ENCODE measurements at regions not wholly inside any gene's neighbourhood (a gene's known extent, or its start where the extent isn't known, plus 50 kb on each side); places are given as distances from the start of the nearest gene placed in this dataset.
"Not testable (repeated sequence)": the region's sequence is repeated elsewhere in the genome, so short reads cannot be mapped to it uniquely, and the experiment has no call there.

GRCh38 chr4:169846396-169846795 is 88.7 kb upstream of the HPF1 start:
- no peak overlapping the region for H3K9ac ChIP-seq (ENCODE audit: extremely low read depth, low read length, poor library complexity, severe bottlenecking)
- Mint-ChIP-seq H3K27ac (no peak overlapping the region), H3K36me3 (ENCODE audit: low read depth) (no peaks in the 10 kb centered on the region), H3K4me3 (no peak overlapping the region), H3K27me3 (ENCODE audit: insufficient read depth) (peaks cover 2% of the 10 kb centered on the region), H3K4me1 (peaks cover 16% of the 10 kb centered on the region), H3K9me3 (no peaks in the 10 kb centered on the region)
- H3K4me3 ChIP-seq (ENCODE audit: low read length): no peak overlapping the region
- H3K4me1 ChIP-seq (ENCODE audit: control insufficient read depth, insufficient read depth, low read length): peaks cover 3% of the 10 kb centered on the region
- no peak for DNase-seq
- no peaks in the 10 kb centered on the region for H3K36me3 ChIP-seq (ENCODE audit: control insufficient read depth, insufficient read depth, low read length)
- H3K27me3 ChIP-seq (ENCODE audit: control insufficient read depth, insufficient read depth, low read length, poor library complexity, severe bottlenecking): no peaks in the 10 kb centered on the region
- no peak for TF ChIP-seq CTCF (conservative IDR thresholded peaks at IDR 0.05)
- WGBS, 2 experiments (ENCODE audit: insufficient coverage in 1 of 2, insufficient read length in 1 of 2): 80 to 92% methylated on average over 1 to 2 of the region's 2 CpGs
- no peaks in the 10 kb centered on the region for H3K9me3 ChIP-seq (ENCODE audit: control insufficient read depth, low read length)
- H3K27ac ChIP-seq (ENCODE audit: low read depth, low read length): no peak overlapping the region

- H3K27ac ChIP-seq (ENCODE audit: low read depth, low read length): no peak overlapping the region
- no peak for TF ChIP-seq CTCF (conservative IDR thresholded peaks at IDR 0.05)
- Mint-ChIP-seq H3K4me3 (no peak overlapping the region), H3K9me3 (peaks cover 9% of the 10 kb centered on the region), H3K27me3 (ENCODE audit: insufficient read depth) (peaks cover 2% of the 10 kb centered on the region), H3K4me1 (peaks cover 14% of the 10 kb centered on the region), H3K36me3 (ENCODE audit: low read depth) (no peaks in the 10 kb centered on the region), H3K27ac (no peak overlapping the region)
- H3K27me3 ChIP-seq (ENCODE audit: control insufficient read depth, insufficient read depth, low read length, poor library complexity, severe bottlenecking): no peaks in the 10 kb centered on the region
- no peak for DNase-seq
- H3K4me3 ChIP-seq (ENCODE audit: low read length): no peak overlapping the region
- 90 to 100% methylated on average over 1 to 3 of the region's 3 CpGs for WGBS, 2 experiments (ENCODE audit: insufficient coverage in 1 of 2, insufficient read length in 1 of 2)
- H3K4me1 ChIP-seq (ENCODE audit: control insufficient read depth, insufficient read depth, low read length): no peaks in the 10 kb centered on the region
- H3K9me3 ChIP-seq (ENCODE audit: control insufficient read depth, low read length): no peaks in the 10 kb centered on the region
- H3K36me3 ChIP-seq (ENCODE audit: control insufficient read depth, insufficient read depth, low read length): no peaks in the 10 kb centered on the region
- H3K9ac ChIP-seq (ENCODE audit: extremely low read depth, low read length, poor library complexity, severe bottlenecking): no peak overlapping the region
Observed at GRCh38 chr4:169841776-169842175, 84.0 kb upstream of the HPF1 start.

- no peak overlapping the region for H3K4me3 ChIP-seq (ENCODE audit: low read length)
- peak; percentile 49 for DNase-seq
- H3K27ac ChIP-seq (ENCODE audit: low read depth, low read length): no peak overlapping the region
- no peaks in the 10 kb centered on the region for H3K9me3 ChIP-seq (ENCODE audit: control insufficient read depth, low read length)
- 85 to 94% methylated on average over 2 to 3 of the region's 3 CpGs for WGBS, 2 experiments (ENCODE audit: insufficient coverage in 1 of 2, insufficient read length in 1 of 2)
- H3K4me1 ChIP-seq (ENCODE audit: control insufficient read depth, insufficient read depth, low read length): no peaks in the 10 kb centered on the region
- H3K36me3 Mint-ChIP-seq (ENCODE audit: low read depth): no peaks in the 10 kb centered on the region
- H3K4me1 Mint-ChIP-seq: peaks cover 14% of the 10 kb centered on the region
- peaks cover 2% of the 10 kb centered on the region for H3K27me3 Mint-ChIP-seq (ENCODE audit: insufficient read depth)
- no peak for TF ChIP-seq CTCF (conservative IDR thresholded peaks at IDR 0.05)
- no peaks in the 10 kb centered on the region for H3K36me3 ChIP-seq (ENCODE audit: control insufficient read depth, insufficient read depth, low read length)
- H3K9me3 Mint-ChIP-seq: peaks cover 9% of the 10 kb centered on the region
- no peak overlapping the region for H3K4me3 Mint-ChIP-seq
- H3K27ac Mint-ChIP-seq: no peak overlapping the region
- no peak overlapping the region for H3K9ac ChIP-seq (ENCODE audit: extremely low read depth, low read length, poor library complexity, severe bottlenecking)
- no peaks in the 10 kb centered on the region for H3K27me3 ChIP-seq (ENCODE audit: control insufficient read depth, insufficient read depth, low read length, poor library complexity, severe bottlenecking)
Observed at GRCh38 chr4:169840554-169840953, 82.8 kb upstream of the HPF1 start.

- H3K36me3 ChIP-seq (ENCODE audit: control insufficient read depth, insufficient read depth, low read length); H3K4me3 Mint-ChIP-seq; H3K27me3 Mint-ChIP-seq (ENCODE audit: insufficient read depth); H3K9ac ChIP-seq (ENCODE audit: extremely low read depth, low read length, poor library complexity, severe bottlenecking); H3K4me1 ChIP-seq (ENCODE audit: control insufficient read depth, insufficient read depth, low read length); H3K27ac ChIP-seq (ENCODE audit: low read depth, low read length); H3K27ac Mint-ChIP-seq; H3K36me3 Mint-ChIP-seq (ENCODE audit: low read depth); H3K4me1 Mint-ChIP-seq; DNase-seq; H3K4me3 ChIP-seq (ENCODE audit: low read length); H3K27me3 ChIP-seq (ENCODE audit: control insufficient read depth, insufficient read depth, low read length, poor library complexity, severe bottlenecking); H3K9me3 ChIP-seq (ENCODE audit: control insufficient read depth, low read length): not testable (repeated sequence)
- H3K9me3 Mint-ChIP-seq: peaks cover 22% of the 10 kb centered on the region
- WGBS, 2 experiments (ENCODE audit: insufficient coverage in 1 of 2, insufficient read length in 1 of 2): 95 to 100% methylated on average over 5 to 28 of the region's 29 CpGs
Observed at GRCh38 chr4:169828329-169828728, 70.6 kb upstream of the HPF1 start.

Measured in endodermal cell (in vitro differentiated cells).